Gastroesophageal sphincter (tissue), 3 donors: ENCODE measurements at regions not wholly inside any gene's neighbourhood (a gene's known extent, or its start where the extent isn't known, plus 50 kb on each side); places are given as distances from the start of the nearest gene placed in this dataset.

Source experiments
- CTCF ChIP-seq, 4 experiments: fragments of 200-600 bp in 2 of 4; fragments of 450-650 bp in 2 of 4; sonication (generic) in 1 of 4; IDR thresholded peaks; one replicate each; pipeline ENCODE4 v1.5.1; 2017 to 2019; ENCODE audit warnings: antibody characterized with exemption in 4 of 4, mild to moderate bottlenecking in 2 of 4, moderate library complexity in 2 of 4
- EP300 ChIP-seq: sonication (generic); formaldehyde crosslinking; IDR thresholded peaks from one replicate; pipeline ENCODE4 v1.6.1; 2017; ENCODE audit warnings: antibody characterized with exemption, mild to moderate bottlenecking
- POLR2A ChIP-seq, 2 donors: fragments of 450-650 bp; IDR thresholded peaks; one replicate each; pipeline ENCODE4 v1.6.1; 2017; ENCODE audit warnings: antibody characterized with exemption in 2 of 2, mild to moderate bottlenecking in 2 of 2, moderate library complexity in 1 of 2

DNA sequence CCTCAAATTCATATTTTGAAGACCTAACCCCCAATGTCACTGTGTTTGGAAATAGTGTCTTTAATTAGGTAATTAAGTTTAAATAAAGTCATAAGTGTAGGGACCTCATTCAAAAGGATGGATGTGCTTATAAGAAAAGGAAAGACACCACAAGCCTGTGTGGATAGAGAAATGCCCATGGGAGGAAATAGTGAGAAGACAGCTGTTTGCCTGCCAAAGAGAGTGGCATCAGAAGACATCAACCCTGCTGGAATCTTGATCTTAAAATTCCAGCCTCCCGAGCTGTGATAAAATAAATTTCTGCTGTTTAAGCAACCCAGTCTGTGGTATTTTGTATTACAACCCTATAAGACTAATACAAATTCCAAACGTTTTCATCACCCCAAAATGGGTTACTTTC lies 1867.9 kb upstream of the NUDT12 start:
- no peak for TF ChIP-seq CTCF (IDR thresholded peaks at IDR 0.05)
- TF ChIP-seq POLR2A (IDR thresholded peaks at IDR 0.05) = no peak
- TF ChIP-seq EP300 = no peak
